Activated CD4-positive, alpha-beta T cell treated with anti-CD3 and anti-CD28 coated beads, Interleukin-2, amount 10 ng/mL, durations not matched to agents 7 days and 5 days (primary cell): ENCODE measurements at regions not wholly inside any gene's neighbourhood (a gene's known extent, or its start where the extent isn't known, plus 50 kb on each side); places are given as distances from the start of the nearest gene placed in this dataset.

Experiments used
- CTCF ChIA-PET: fragments of 350-600 bp; sonication (Branson Sonifier 250); formaldehyde crosslinking; loops from one replicate; lab custom pipeline; 2021; ENCODE audit warnings: antibody characterized with exemption; lab: Charles Lee
- POLR2A ChIA-PET: fragments of 350-600 bp; sonication (Branson Sonifier 250); formaldehyde crosslinking; loops from one replicate; lab custom pipeline; 2021; ENCODE audit warnings: antibody characterized with exemption; lab: Charles Lee
- DNase-seq: peaks from one replicate; pipeline ENCODE4 v3.0.0-alpha.2; 2020
- H3K27ac Mint-ChIP-seq: one replicate; pipeline ENCODE4 v1.8.0; 2021; ENCODE audit warnings: mild to moderate bottlenecking, moderate library complexity, mixed read lengths
- H3K27me3 Mint-ChIP-seq: one replicate; pipeline ENCODE4 v1.8.0; 2021; ENCODE audit warnings: mixed read lengths
- H3K36me3 Mint-ChIP-seq: one replicate; pipeline ENCODE4 v1.8.0; 2021; ENCODE audit warnings: low read depth, mixed read lengths
- H3K4me1 Mint-ChIP-seq: one replicate; pipeline ENCODE4 v1.8.0; 2021; ENCODE audit warnings: mixed read lengths
- H3K4me3 Mint-ChIP-seq: one replicate; pipeline ENCODE4 v1.8.0; 2021; ENCODE audit warnings: mild to moderate bottlenecking, moderate library complexity, mixed read lengths
- H3K9me3 Mint-ChIP-seq: one replicate; pipeline ENCODE4 v1.8.0; 2021; ENCODE audit warnings: mixed read lengths

GRCh38 chr4:14719053-14719452, 283.2 kb upstream of the CPEB2 start:
- ChIA-PET CTCF (no interaction called here), POLR2A (no interaction called here)
- no peak for DNase-seq
- Mint-ChIP-seq H3K27ac (no peak overlapping the region), H3K27me3 (peaks cover 4% of the 10 kb centered on the region), H3K36me3 (no peaks in the 10 kb centered on the region), H3K4me1 (peaks cover 4% of the 10 kb centered on the region), H3K9me3 (peaks cover 6% of the 10 kb centered on the region), H3K4me3 (no peak overlapping the region)

GRCh38 chr4:14726441-14726840, 275.8 kb upstream of the CPEB2 start:
- Mint-ChIP-seq H3K4me3 (no peak overlapping the region), H3K36me3 (no peaks in the 10 kb centered on the region), H3K4me1 (no peaks in the 10 kb centered on the region), H3K27ac (no peak overlapping the region), H3K27me3 (peaks cover 2% of the 10 kb centered on the region), H3K9me3 (peaks cover 3% of the 10 kb centered on the region)
- POLR2A ChIA-PET, result no interaction called here
- CTCF ChIA-PET, result no interaction called here
- no peak for DNase-seq

GRCh38 chr4:14726877-14727361, 275.4 kb upstream of the CPEB2 start:
- DNase-seq, result no peak
- peaks cover 2% of the 10 kb centered on the region for H3K27me3 Mint-ChIP-seq
- H3K9me3 Mint-ChIP-seq, result no peaks in the 10 kb centered on the region
- H3K4me1 Mint-ChIP-seq, result no peaks in the 10 kb centered on the region
- H3K4me3 Mint-ChIP-seq, result no peak overlapping the region
- POLR2A ChIA-PET, result no interaction called here
- H3K36me3 Mint-ChIP-seq, result no peaks in the 10 kb centered on the region
- no peak overlapping the region for H3K27ac Mint-ChIP-seq
- CTCF ChIA-PET, result no interaction called here

DNA sequence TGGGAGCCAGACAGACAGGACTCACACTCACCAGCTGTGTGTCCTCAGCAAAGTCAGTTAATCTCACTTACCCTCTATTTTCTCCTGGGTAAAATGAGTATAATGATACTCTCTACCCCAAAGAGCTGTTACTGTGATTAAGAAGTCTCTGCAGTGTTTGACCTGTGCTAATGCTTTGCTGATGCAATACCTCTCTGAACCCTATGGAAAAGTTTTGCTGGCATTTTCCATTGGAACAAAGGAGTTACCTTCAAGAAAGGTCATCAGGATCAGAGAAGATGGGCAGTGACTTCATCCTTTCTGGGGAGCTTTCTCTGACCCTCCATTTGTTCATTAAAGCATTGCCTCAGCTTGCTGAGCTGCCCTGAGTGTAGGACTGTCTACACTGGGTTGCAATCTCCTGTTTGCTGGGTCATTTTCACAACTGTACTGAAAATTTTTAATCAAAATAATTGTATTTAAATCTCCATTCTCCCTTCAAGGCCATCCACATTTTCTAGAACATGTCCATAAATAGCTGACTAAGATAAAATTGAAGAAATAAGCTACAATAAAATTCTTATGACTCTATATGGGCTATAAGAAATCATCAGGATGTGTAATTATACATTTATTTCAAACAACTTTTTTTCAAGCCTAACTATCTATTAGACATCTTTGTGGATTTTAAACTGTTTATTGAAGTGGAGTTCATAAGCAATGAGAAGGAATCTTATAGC, 272.8 kb upstream of the CPEB2 start:
- no peaks in the 10 kb centered on the region for H3K27me3 Mint-ChIP-seq
- H3K4me3 Mint-ChIP-seq, result no peak overlapping the region
- H3K36me3 Mint-ChIP-seq, result no peaks in the 10 kb centered on the region
- ChIA-PET POLR2A (no interaction called here), CTCF (interaction anchor here (0.6 kb wide), 1 partner anchor 1138 kb away, joined by 3 read pairs; no protein-coding TSS in a partner anchor)
- no peak overlapping the region for H3K27ac Mint-ChIP-seq
- DNase-seq, result no peak
- H3K9me3 Mint-ChIP-seq, result peaks cover 6% of the 10 kb centered on the region
- H3K4me1 Mint-ChIP-seq, result no peaks in the 10 kb centered on the region

DNA sequence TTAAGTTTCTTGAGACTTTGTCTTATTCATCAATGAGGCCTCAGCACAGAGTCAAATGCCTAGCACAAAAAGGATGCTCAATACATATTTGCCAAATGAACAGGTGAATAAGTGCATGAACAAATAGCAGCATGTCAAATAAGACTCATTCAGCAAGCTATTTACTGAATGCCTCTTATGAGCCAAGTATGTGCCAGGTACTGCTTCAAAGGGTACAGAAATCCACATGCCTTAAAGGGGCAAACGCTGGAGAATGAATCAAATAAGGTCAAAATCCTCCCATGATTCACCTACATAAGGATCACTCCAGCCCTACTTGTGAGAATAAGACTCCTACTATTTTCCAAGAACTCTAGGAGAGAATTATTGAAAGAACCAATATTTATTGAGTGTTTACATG, 260.2 kb upstream of the CPEB2 start:
- Mint-ChIP-seq H3K9me3 (no peaks in the 10 kb centered on the region), H3K4me3 (no peak overlapping the region), H3K27me3 (peaks cover 6% of the 10 kb centered on the region), H3K36me3 (no peaks in the 10 kb centered on the region), H3K4me1 (no peaks in the 10 kb centered on the region), H3K27ac (no peak overlapping the region)
- ChIA-PET CTCF (no interaction called here), POLR2A (no interaction called here)
- no peak for DNase-seq

DNA sequence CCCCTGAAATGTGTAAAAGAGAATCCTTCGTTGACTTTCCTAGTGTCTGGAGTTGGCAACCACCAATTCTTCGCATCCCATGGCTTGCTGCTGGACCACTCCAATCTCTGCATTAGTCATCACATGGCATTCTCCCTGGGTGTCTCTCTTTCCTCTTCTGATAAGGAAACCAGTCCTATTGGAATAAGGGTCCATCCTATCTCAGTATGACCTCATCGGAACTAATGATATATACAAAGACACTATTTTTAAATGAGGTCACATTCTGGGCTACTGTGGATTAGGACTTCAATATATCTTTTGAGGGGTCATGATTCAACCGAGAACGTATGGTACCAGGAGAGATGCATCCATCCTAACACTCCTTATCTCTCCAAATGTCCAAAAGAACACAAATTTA, 259.1 kb upstream of the CPEB2 start:
- Mint-ChIP-seq H3K27ac (no peak overlapping the region), H3K9me3 (no peaks in the 10 kb centered on the region), H3K36me3 (no peaks in the 10 kb centered on the region), H3K27me3 (peaks cover 6% of the 10 kb centered on the region), H3K4me1 (no peaks in the 10 kb centered on the region), H3K4me3 (no peak overlapping the region)
- DNase-seq, result no peak
- POLR2A ChIA-PET, result no interaction called here
- CTCF ChIA-PET, result no interaction called here

GRCh38 chr4:14743601-14744000, 258.7 kb upstream of the CPEB2 start:
- ChIA-PET CTCF (no interaction called here), POLR2A (no interaction called here)
- no peak for DNase-seq
- Mint-ChIP-seq H3K27ac (no peak overlapping the region), H3K27me3 (peaks cover 6% of the 10 kb centered on the region), H3K36me3 (no peaks in the 10 kb centered on the region), H3K9me3 (no peaks in the 10 kb centered on the region), H3K4me1 (no peaks in the 10 kb centered on the region), H3K4me3 (no peak overlapping the region)

DNA sequence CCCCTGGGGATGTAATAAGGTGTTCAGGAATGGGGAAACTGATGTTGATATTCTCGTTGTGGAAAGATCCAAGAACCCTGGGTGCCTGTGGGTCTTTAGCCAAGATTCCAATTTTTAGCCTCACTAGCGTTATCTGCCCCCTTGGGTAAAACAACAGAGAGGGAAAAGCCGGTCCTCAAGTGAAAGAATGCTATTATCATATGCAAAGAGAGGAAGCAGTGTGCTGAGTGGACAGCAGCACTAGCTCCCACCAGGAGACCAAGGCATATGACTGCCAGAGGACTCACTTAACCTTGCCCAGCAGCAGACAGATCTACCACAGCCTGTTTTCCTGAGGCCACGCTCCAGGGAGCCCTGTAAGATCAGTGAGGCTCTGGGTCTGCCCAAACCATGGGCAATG, 257.9 kb upstream of the CPEB2 start:
- Mint-ChIP-seq H3K4me1 (no peaks in the 10 kb centered on the region), H3K27ac (no peak overlapping the region), H3K9me3 (no peaks in the 10 kb centered on the region), H3K27me3 (peaks cover 6% of the 10 kb centered on the region), H3K36me3 (no peaks in the 10 kb centered on the region), H3K4me3 (no peak overlapping the region)
- no peak for DNase-seq
- POLR2A ChIA-PET, result no interaction called here
- CTCF ChIA-PET, result no interaction called here

GRCh38 chr4:14749910-14750309, 252.4 kb upstream of the CPEB2 start:
- no peaks in the 10 kb centered on the region for H3K4me1 Mint-ChIP-seq
- ChIA-PET POLR2A (no interaction called here), CTCF (no interaction called here)
- peaks cover 25% of the 10 kb centered on the region for H3K9me3 Mint-ChIP-seq
- DNase-seq, result no peak
- H3K27ac Mint-ChIP-seq, result no peak overlapping the region
- H3K36me3 Mint-ChIP-seq, result no peaks in the 10 kb centered on the region
- peaks cover 1% of the 10 kb centered on the region for H3K27me3 Mint-ChIP-seq
- no peak overlapping the region for H3K4me3 Mint-ChIP-seq

GRCh38 chr4:14752341-14753046, 249.8 kb upstream of the CPEB2 start:
- ChIA-PET CTCF (no interaction called here), POLR2A (no interaction called here)
- DNase-seq, result no peak
- no peaks in the 10 kb centered on the region for H3K4me1 Mint-ChIP-seq
- H3K4me3 Mint-ChIP-seq, result no peak overlapping the region
- peaks cover 25% of the 10 kb centered on the region for H3K9me3 Mint-ChIP-seq
- no peaks in the 10 kb centered on the region for H3K27me3 Mint-ChIP-seq
- no peaks in the 10 kb centered on the region for H3K36me3 Mint-ChIP-seq
- H3K27ac Mint-ChIP-seq, result no peak overlapping the region

DNA sequence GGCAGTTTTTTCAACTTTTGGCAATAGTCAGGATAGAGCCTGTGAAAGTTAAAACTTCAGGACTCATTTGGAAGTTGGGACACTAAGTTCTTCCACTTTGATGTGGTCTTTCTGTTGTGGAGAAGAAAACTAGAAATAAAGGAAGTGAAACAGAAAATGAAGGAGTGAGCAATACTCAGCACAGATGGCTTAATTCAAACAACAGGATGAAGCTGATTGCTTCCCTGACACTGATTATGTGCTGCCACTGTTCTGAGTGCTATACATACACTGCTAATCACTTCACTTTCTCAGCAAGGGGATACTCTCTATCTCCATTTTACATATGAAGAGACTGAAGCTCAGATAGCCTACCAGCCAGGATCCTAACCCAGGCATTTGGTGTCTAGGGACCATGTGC, 235.1 kb upstream of the CPEB2 start:
- H3K4me3 Mint-ChIP-seq, result no peak overlapping the region
- ChIA-PET POLR2A (no interaction called here), CTCF (no interaction called here)
- H3K27ac Mint-ChIP-seq, result no peak overlapping the region
- DNase-seq, result no peak
- H3K9me3 Mint-ChIP-seq, result peaks cover 4% of the 10 kb centered on the region
- H3K27me3 Mint-ChIP-seq, result peaks cover 1% of the 10 kb centered on the region
- H3K4me1 Mint-ChIP-seq, result peaks cover 6% of the 10 kb centered on the region
- no peaks in the 10 kb centered on the region for H3K36me3 Mint-ChIP-seq

- H3K4me3 Mint-ChIP-seq, result no peak overlapping the region
- ChIA-PET POLR2A (no interaction called here), CTCF (no interaction called here)
- peaks cover 1% of the 10 kb centered on the region for H3K27me3 Mint-ChIP-seq
- DNase-seq, result no peak
- no peaks in the 10 kb centered on the region for H3K36me3 Mint-ChIP-seq
- H3K9me3 Mint-ChIP-seq, result peaks cover 4% of the 10 kb centered on the region
- H3K27ac Mint-ChIP-seq, result no peak overlapping the region
- peaks cover 6% of the 10 kb centered on the region for H3K4me1 Mint-ChIP-seq
These were observed 233.8 kb upstream of the CPEB2 start for GRCh38 chr4:14768449-14768848.

DNA sequence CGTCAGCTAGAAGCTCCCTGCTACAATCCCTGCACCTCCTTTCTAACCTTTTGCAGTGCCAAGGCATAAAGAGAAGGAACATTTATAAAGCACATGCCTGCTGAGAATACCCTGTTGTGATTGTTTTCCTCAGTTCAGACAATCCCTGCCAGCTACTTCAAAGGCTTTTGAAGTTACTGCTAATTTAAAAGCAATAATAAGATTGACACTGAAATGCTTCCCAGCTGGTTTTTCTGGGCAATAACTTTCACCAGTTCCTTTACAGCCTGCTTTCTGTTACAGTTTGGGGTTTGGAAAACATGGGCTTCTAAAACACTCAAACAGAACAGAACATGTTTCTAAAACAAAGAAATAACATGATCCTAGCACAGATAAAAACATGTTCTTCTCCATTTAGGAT, 232.3 kb upstream of the CPEB2 start:
- ChIA-PET POLR2A (no interaction called here), CTCF (no interaction called here)
- H3K4me3 Mint-ChIP-seq, result no peak overlapping the region
- peaks cover 4% of the 10 kb centered on the region for H3K9me3 Mint-ChIP-seq
- no peak for DNase-seq
- H3K36me3 Mint-ChIP-seq, result no peaks in the 10 kb centered on the region
- H3K27me3 Mint-ChIP-seq, result peaks cover 1% of the 10 kb centered on the region
- H3K4me1 Mint-ChIP-seq, result peaks cover 6% of the 10 kb centered on the region
- no peak overlapping the region for H3K27ac Mint-ChIP-seq
